ENCODE measurements at regions not wholly inside any gene's neighbourhood (a gene's known extent, or its start where the extent isn't known, plus 50 kb on each side); places are given as distances from the start of the nearest gene placed in this dataset.

- no peaks in the 10 kb centered on the region for H3K36me3 ChIP-seq
- H3K9me3 ChIP-seq = no peaks in the 10 kb centered on the region
- intact Hi-C loops (cut with DNase I) = no loop called here
- TF ChIP-seq POLR2AphosphoS5 (IDR thresholded peaks at IDR 0.05) (no peak), CTCF (IDR thresholded peaks at IDR 0.05) (no peak), POLR2A (IDR thresholded peaks at IDR 0.05) (no peak)
- 95% methylated on average over 4 of the region's 4 CpGs for WGBS
- H3K4me3 ChIP-seq = no peak overlapping the region
- no peak for DNase-seq (ENCODE audit: low spot score)
- peak overlapping the region in 1 of 2 donors; percentile 10 for H3K27ac ChIP-seq
- no peaks in the 10 kb centered on the region for H3K27me3 ChIP-seq (replicated peaks; ENCODE audit: insufficient read depth)
- no peaks in the 10 kb centered on the region for H3K4me1 ChIP-seq (replicated peaks)
Observed at GRCh38 chr1:56433056-56433577, 146.2 kb downstream of the PLPP3 start.

DNA sequence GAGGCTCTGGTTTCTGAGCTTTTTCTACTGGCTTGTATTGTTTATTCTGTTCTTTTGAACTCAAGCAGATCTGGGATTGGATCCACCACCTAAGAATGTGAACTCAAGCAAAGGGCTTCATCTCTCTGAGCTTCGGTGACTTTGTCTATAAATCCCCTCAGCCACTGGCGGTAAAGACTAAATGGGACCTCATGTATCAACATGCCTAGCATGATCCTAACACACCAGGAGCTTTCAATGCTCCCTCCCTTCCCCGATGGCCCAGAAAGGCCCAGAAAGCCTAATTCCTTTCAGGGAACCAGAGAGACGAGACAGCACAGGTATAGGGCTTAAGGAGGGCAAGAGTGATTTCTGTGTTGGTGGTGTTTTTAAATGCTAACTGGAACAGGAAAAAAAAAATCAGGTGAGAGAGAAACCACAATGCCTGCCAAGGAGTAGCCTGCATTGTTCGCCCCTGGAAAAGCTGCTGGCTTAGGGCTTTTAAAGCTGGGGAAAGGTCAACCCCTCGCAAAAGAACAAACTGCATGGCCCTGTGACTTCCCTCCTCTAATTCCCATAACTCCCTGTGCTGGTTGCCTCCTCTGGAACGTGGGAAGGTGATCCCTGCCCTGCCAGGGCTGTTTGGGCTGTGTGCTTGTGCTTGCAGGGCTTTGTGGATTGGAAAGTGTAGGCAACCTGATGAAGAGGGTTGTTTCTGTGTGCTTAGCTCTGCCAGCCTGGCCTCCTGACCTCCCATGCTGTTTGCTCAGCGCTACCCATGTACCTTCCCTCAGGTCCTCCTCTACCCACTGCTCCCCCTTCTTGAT lies 147.0 kb downstream of the PLPP3 start:
- no peaks in the 10 kb centered on the region for H3K36me3 ChIP-seq
- no peaks in the 10 kb centered on the region for H3K9me3 ChIP-seq
- TF ChIP-seq CTCF (IDR thresholded peaks at IDR 0.05) (no peak), POLR2AphosphoS5 (IDR thresholded peaks at IDR 0.05) (peak; percentile 6), POLR2A (IDR thresholded peaks at IDR 0.05) (no peak)
- DNase-seq (ENCODE audit: low spot score) = no peak
- WGBS = 43% methylated on average over 8 of the region's 8 CpGs
- no peaks in the 10 kb centered on the region for H3K4me1 ChIP-seq (replicated peaks)
- H3K4me3 ChIP-seq = no peak overlapping the region
- H3K27ac ChIP-seq = peak overlapping the region in 1 of 2 donors; percentile 10
- H3K27me3 ChIP-seq (replicated peaks; ENCODE audit: insufficient read depth) = no peaks in the 10 kb centered on the region
- intact Hi-C loops (cut with DNase I) = no loop called here

- Histone ChIP-seq H3K4me3 (no peak overlapping the region), H3K4me1 (replicated peaks) (no peaks in the 10 kb centered on the region), H3K27me3 (replicated peaks; ENCODE audit: insufficient read depth) (no peaks in the 10 kb centered on the region), H3K36me3 (no peaks in the 10 kb centered on the region), H3K27ac (no peak overlapping the region), H3K9me3 (no peaks in the 10 kb centered on the region)
- intact Hi-C loops (cut with DNase I) = no loop called here
- no peak for DNase-seq (ENCODE audit: low spot score)
- TF ChIP-seq POLR2A (IDR thresholded peaks at IDR 0.05) (no peak), POLR2AphosphoS5 (IDR thresholded peaks at IDR 0.05) (no peak), CTCF (IDR thresholded peaks at IDR 0.05) (no peak)
- 83% methylated on average over 4 of the region's 4 CpGs for WGBS
Observed at GRCh38 chr1:56430141-56430839, 149.1 kb downstream of the PLPP3 start.

DNA sequence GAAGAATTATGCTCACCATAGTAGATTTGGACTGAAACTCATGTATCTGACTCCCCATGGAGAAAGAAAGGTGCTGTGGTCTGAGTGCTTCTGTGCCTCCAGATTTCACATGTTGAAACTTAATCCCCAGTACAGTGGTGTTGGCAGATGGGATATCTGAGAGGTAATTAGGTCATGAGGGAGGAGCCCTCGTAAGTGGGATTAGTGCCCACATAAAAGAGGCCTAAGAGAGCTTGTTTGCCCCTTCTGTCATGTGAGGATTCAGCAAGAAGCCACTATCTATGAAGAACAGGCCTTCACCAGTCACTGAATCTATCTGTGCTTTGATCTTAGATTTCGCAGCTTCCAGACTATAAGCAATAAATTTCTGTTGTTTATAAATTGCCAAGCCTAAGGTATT lies 150.1 kb downstream of the PLPP3 start:
- DNase-seq (ENCODE audit: low spot score) = no peak
- H3K4me1 ChIP-seq (replicated peaks) = no peaks in the 10 kb centered on the region
- TF ChIP-seq POLR2AphosphoS5 (IDR thresholded peaks at IDR 0.05) = no peak
- TF ChIP-seq CTCF (IDR thresholded peaks at IDR 0.05) = no peak
- no peak overlapping the region for H3K4me3 ChIP-seq
- no peaks in the 10 kb centered on the region for H3K36me3 ChIP-seq
- intact Hi-C loops (cut with DNase I) = no loop called here
- WGBS = 90% methylated on average over 2 of the region's 2 CpGs
- H3K27me3 ChIP-seq (replicated peaks; ENCODE audit: insufficient read depth) = no peaks in the 10 kb centered on the region
- H3K9me3 ChIP-seq = no peaks in the 10 kb centered on the region
- no peak overlapping the region for H3K27ac ChIP-seq

Measured in prostate gland (tissue), 2 donors.